ENCODE measurements at regions not wholly inside any gene's neighbourhood (a gene's known extent, or its start where the extent isn't known, plus 50 kb on each side); places are given as distances from the start of the nearest gene placed in this dataset.
"Not testable (repeated sequence)": the region's sequence is repeated elsewhere in the genome, so short reads cannot be mapped to it uniquely, and the experiment has no call there.

GRCh38 chrX:4655743-4656142, 942.3 kb upstream of the PRKX start:
- Mint-ChIP-seq H3K27ac (ENCODE audit: unreplicated experiment) (no peak overlapping the region), H3K36me3 (ENCODE audit: low read depth) (no peaks in the 10 kb centered on the region), H3K4me1 (ENCODE audit: low read depth) (no peaks in the 10 kb centered on the region), H3K27me3 (ENCODE audit: low read depth) (no peaks in the 10 kb centered on the region), H3K4me3 (ENCODE audit: unreplicated experiment) (no peak overlapping the region), H3K9me3 (ENCODE audit: low read depth) (peaks cover 24% of the 10 kb centered on the region)
- DNase-seq (ENCODE audit: low spot score) = no peak
- no peak for TF ChIP-seq CTCF (IDR thresholded peaks at IDR 0.05)

DNA sequence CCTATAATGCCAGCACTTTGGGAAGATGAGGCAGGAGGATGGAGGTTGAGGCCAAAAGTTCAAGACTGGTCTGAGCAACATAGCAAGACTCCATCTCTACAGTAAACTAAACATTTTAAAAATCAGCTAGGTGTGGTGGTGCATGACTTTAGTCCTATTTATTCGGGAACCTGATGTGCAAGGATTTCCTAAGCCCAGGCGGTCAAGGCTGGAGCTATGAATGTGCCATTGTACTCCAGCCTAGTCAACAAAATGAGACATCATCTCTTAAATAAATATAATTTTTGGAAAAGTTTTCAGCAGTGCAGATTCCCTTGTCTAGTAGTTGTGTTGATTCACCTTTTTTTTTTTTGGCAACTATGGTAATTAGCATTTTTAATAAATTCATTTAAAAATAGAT, 928.7 kb upstream of the PRKX start:
- no peaks in the 10 kb centered on the region for H3K27me3 Mint-ChIP-seq (ENCODE audit: low read depth)

DNA sequence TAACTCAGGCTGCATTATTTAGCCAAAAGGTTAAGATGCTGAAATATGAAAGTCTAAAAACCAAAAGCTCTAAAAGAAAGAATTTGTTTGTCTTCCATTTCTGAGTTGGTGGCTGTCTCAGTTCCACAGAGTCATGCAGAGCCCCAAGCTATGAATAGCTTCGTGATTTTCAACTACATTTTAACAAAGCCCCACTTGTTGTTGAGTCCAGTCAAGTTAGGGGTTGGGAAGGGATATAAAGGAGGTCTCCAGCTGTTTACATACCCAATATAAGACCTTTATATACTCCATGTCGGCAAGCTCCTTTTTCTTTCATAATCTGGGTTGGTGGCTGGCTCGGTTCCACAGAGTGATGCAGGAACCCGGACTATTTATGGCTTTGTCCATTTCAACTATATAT, 924.6 kb upstream of the PRKX start:
- no peaks in the 10 kb centered on the region for H3K36me3 Mint-ChIP-seq (ENCODE audit: low read depth)
- no peak overlapping the region for H3K27ac Mint-ChIP-seq (ENCODE audit: unreplicated experiment)
- H3K9me3 Mint-ChIP-seq (ENCODE audit: low read depth) = peaks cover 21% of the 10 kb centered on the region
- no peaks in the 10 kb centered on the region for H3K4me1 Mint-ChIP-seq (ENCODE audit: low read depth)
- DNase-seq (ENCODE audit: low spot score) = no peak
- no peaks in the 10 kb centered on the region for H3K27me3 Mint-ChIP-seq (ENCODE audit: low read depth)
- no peak for TF ChIP-seq CTCF (IDR thresholded peaks at IDR 0.05)
- no peak overlapping the region for H3K4me3 Mint-ChIP-seq (ENCODE audit: unreplicated experiment)

More for the DNA sequence above, 928.7 kb upstream of the PRKX start:
- Mint-ChIP-seq H3K4me1 (ENCODE audit: low read depth) (no peaks in the 10 kb centered on the region), H3K36me3 (ENCODE audit: low read depth) (no peaks in the 10 kb centered on the region), H3K4me3 (ENCODE audit: unreplicated experiment) (no peak overlapping the region), H3K27ac (ENCODE audit: unreplicated experiment) (no peak overlapping the region), H3K9me3 (ENCODE audit: low read depth) (peaks cover 18% of the 10 kb centered on the region)
- no peak for DNase-seq (ENCODE audit: low spot score)
- no peak for TF ChIP-seq CTCF (IDR thresholded peaks at IDR 0.05)

DNA sequence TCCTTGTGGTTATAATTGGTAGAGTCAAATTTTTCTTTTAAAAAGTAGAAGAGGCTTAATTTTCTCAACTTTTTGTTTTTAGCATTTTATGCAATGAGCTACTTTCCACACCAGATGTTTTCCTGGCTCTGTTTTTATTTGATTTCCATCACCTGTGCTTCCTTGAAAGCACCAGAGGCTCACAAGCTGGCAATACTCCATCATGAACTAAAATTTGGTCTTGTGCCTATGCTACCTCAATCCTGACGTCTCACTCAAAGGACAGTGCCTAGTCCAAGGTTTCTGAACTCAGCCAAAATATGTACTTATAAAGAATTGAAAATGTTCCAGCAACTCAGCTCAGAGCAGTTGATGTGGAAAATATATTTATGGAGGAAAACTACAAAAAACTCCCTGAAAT, 914.0 kb upstream of the PRKX start:
- no peaks in the 10 kb centered on the region for H3K27me3 Mint-ChIP-seq (ENCODE audit: low read depth)
- no peaks in the 10 kb centered on the region for H3K4me1 Mint-ChIP-seq (ENCODE audit: low read depth)
- H3K9me3 Mint-ChIP-seq (ENCODE audit: low read depth) = peaks cover 34% of the 10 kb centered on the region
- no peak overlapping the region for H3K27ac Mint-ChIP-seq (ENCODE audit: unreplicated experiment)
- no peak for TF ChIP-seq CTCF (IDR thresholded peaks at IDR 0.05)
- no peak overlapping the region for H3K4me3 Mint-ChIP-seq (ENCODE audit: unreplicated experiment)
- no peaks in the 10 kb centered on the region for H3K36me3 Mint-ChIP-seq (ENCODE audit: low read depth)
- DNase-seq (ENCODE audit: low spot score) = no peak

GRCh38 chrX:4622486-4623167, 909.2 kb upstream of the PRKX start:
- TF ChIP-seq CTCF (IDR thresholded peaks at IDR 0.05) = no peak
- peaks cover 34% of the 10 kb centered on the region for H3K9me3 Mint-ChIP-seq (ENCODE audit: low read depth)
- no peaks in the 10 kb centered on the region for H3K36me3 Mint-ChIP-seq (ENCODE audit: low read depth)
- no peak overlapping the region for H3K27ac Mint-ChIP-seq (ENCODE audit: unreplicated experiment)
- H3K4me3 Mint-ChIP-seq (ENCODE audit: unreplicated experiment) = no peak overlapping the region
- DNase-seq (ENCODE audit: low spot score) = no peak
- H3K27me3 Mint-ChIP-seq (ENCODE audit: low read depth) = no peaks in the 10 kb centered on the region
- no peaks in the 10 kb centered on the region for H3K4me1 Mint-ChIP-seq (ENCODE audit: low read depth)

- not testable (repeated sequence) for H3K27ac Mint-ChIP-seq (ENCODE audit: unreplicated experiment); H3K4me3 Mint-ChIP-seq (ENCODE audit: unreplicated experiment)
These were observed 900.2 kb upstream of the PRKX start for GRCh38 chrX:4613651-4614050.

More at GRCh38 chrX:4613651-4614050, 900.2 kb upstream of the PRKX start:
- not testable (repeated sequence) for H3K4me1 Mint-ChIP-seq (ENCODE audit: low read depth); H3K36me3 Mint-ChIP-seq (ENCODE audit: low read depth); DNase-seq (ENCODE audit: low spot score); H3K27me3 Mint-ChIP-seq (ENCODE audit: low read depth)
- H3K9me3 Mint-ChIP-seq (ENCODE audit: low read depth) = peaks cover 31% of the 10 kb centered on the region
